GM23338 (cell line): ENCODE measurements at regions not wholly inside any gene's neighbourhood (a gene's known extent, or its start where the extent isn't known, plus 50 kb on each side); places are given as distances from the start of the nearest gene placed in this dataset.

Source experiments
- ATAC-seq: fragments of 200-7000 bp; cut with Tn5 transposase; 3 replicates; pipeline ENCODE4 v1.9.1; 2020
- DNase-seq: peaks from one replicate; pipeline ENCODE4 v3.0.0-alpha.2; 2015; ENCODE audit warnings: low spot score
- H2AFZ ChIP-seq: fragments of 200-600 bp; sonication (generic); 2 replicates; pipeline ENCODE4 v1.8.0; 2016; ENCODE audit warnings: antibody characterized with exemption, mild to moderate bottlenecking, moderate library complexity
- H3F3A ChIP-seq: fragments of 200-600 bp; sonication (generic); replicated peaks from 2 replicates; pipeline ENCODE4 v1.8.0; 2017; ENCODE audit warnings: antibody characterized with exemption, mixed run types, low read depth
- H3K27ac ChIP-seq: fragments of 200-600 bp; sonication (generic); 2 replicates; pipeline ENCODE4 v1.6.1; 2016; ENCODE audit warnings: low read depth
- H3K27me3 ChIP-seq: fragments of 200-600 bp; sonication (generic); 2 replicates; pipeline ENCODE4 v1.8.0; 2016; ENCODE audit warnings: mild to moderate bottlenecking, mixed run types, moderate library complexity; ENCODE audit not compliant: insufficient read depth
- H3K36me3 ChIP-seq: fragments of 200-600 bp; sonication (generic); 2 replicates; pipeline ENCODE4 v1.8.0; 2016; ENCODE audit warnings: mild to moderate bottlenecking; ENCODE audit not compliant: insufficient read depth
- H3K4me1 ChIP-seq: fragments of 200-600 bp; sonication (generic); 2 replicates; pipeline ENCODE4 v1.8.0; 2016; ENCODE audit warnings: mild to moderate bottlenecking, moderate library complexity; ENCODE audit not compliant: insufficient read depth
- H3K4me2 ChIP-seq: fragments of 200-600 bp; sonication (generic); 2 replicates; pipeline ENCODE4 v1.7.1; 2017; ENCODE audit warnings: mixed run types
- H3K4me3 ChIP-seq: fragments of 200-600 bp; sonication (generic); 2 replicates; pipeline ENCODE4 v1.6.1; 2016; ENCODE audit warnings: mixed run types
- H3K79me2 ChIP-seq: fragments of 200-600 bp; sonication (generic); replicated peaks from 2 replicates; pipeline ENCODE4 v1.8.0; 2017; ENCODE audit warnings: mild to moderate bottlenecking; ENCODE audit not compliant: insufficient read depth
- H3K9me2 ChIP-seq: fragments of 200-600 bp; sonication (generic); 2 replicates; pipeline ENCODE4 v1.8.0; 2017; ENCODE audit not compliant: insufficient read depth
- H4K20me1 ChIP-seq: fragments of 200-600 bp; sonication (generic); replicated peaks from 2 replicates; pipeline ENCODE4 v1.8.0; 2017; ENCODE audit warnings: mild to moderate bottlenecking; ENCODE audit not compliant: insufficient read depth
- H3K27ac Mint-ChIP-seq: 2 replicates; pipeline ENCODE4 v1.8.0; 2020; ENCODE audit warnings: inconsistent platforms, mild to moderate bottlenecking, moderate library complexity, mixed read lengths
- H3K27me3 Mint-ChIP-seq: 3 replicates; pipeline ENCODE4 v1.8.0; 2022; ENCODE audit warnings: low read depth, mild to moderate bottlenecking, moderate library complexity, mixed read lengths, inconsistent platforms; ENCODE audit not compliant: insufficient read depth, poor library complexity
- H3K36me3 Mint-ChIP-seq: 3 replicates; pipeline ENCODE4 v1.8.0; 2021; ENCODE audit warnings: low read depth, mild to moderate bottlenecking, inconsistent platforms, moderate library complexity, mixed read lengths
- H3K4me1 Mint-ChIP-seq: 3 replicates; pipeline ENCODE4 v1.8.0; 2020; ENCODE audit warnings: mild to moderate bottlenecking, inconsistent platforms, mixed read lengths
- H3K4me3 Mint-ChIP-seq: 3 replicates; pipeline ENCODE4 v1.8.0; 2021; ENCODE audit warnings: moderate library complexity, mild to moderate bottlenecking, inconsistent platforms, mixed read lengths
- H3K9me3 Mint-ChIP-seq: 3 replicates; pipeline ENCODE4 v1.8.0; 2020; ENCODE audit warnings: moderate library complexity, mild to moderate bottlenecking, inconsistent platforms, mixed read lengths
- EZH2 ChIP-seq: fragments of 200-600 bp; sonication (generic); IDR thresholded peaks from one replicate; pipeline ENCODE4 v1.8.0; 2017; ENCODE audit warnings: antibody characterized with exemption, mild to moderate bottlenecking, low read depth; ENCODE audit not compliant: unreplicated experiment
- POLR2AphosphoS5 ChIP-seq: IDR thresholded peaks from 2 replicates; pipeline ENCODE4 v1.6.1; 2016; ENCODE audit warnings: antibody characterized with exemption, low read depth
- ZNF114 ChIP-seq: fragments of 250-450 bp; sonication (Bioruptor Pico); IDR thresholded peaks from 2 replicates; pipeline ENCODE4 v1.5.0; 2020; ENCODE audit warnings: mild to moderate bottlenecking, moderate library complexity
- ZNF331 ChIP-seq: fragments of 250-450 bp; sonication (Bioruptor Pico); IDR thresholded peaks from 2 replicates; pipeline ENCODE4 v1.5.0; 2020; ENCODE audit warnings: low read depth, mild to moderate bottlenecking, moderate library complexity
- TF ChIP-seq, protein P1 (sequence below), 2 experiments: fragments of 200-600 bp in 1 of 2; sonication (generic) in 1 of 2; conservative IDR thresholded peaks; 2 replicates each; pipeline versions ENCODE4 v1.5.1 to v1.6.1; 2016 to 2017; ENCODE audit warnings: antibody characterized with exemption in 2 of 2, low read depth in 2 of 2, mild to moderate bottlenecking in 2 of 2, moderate library complexity in 1 of 2
- TF ChIP-seq, protein P2 (sequence below): IDR thresholded peaks from one replicate; pipeline ENCODE4 v1.6.1; 2018; ENCODE audit warnings: antibody characterized with exemption; ENCODE audit not compliant: unreplicated experiment

DNA sequence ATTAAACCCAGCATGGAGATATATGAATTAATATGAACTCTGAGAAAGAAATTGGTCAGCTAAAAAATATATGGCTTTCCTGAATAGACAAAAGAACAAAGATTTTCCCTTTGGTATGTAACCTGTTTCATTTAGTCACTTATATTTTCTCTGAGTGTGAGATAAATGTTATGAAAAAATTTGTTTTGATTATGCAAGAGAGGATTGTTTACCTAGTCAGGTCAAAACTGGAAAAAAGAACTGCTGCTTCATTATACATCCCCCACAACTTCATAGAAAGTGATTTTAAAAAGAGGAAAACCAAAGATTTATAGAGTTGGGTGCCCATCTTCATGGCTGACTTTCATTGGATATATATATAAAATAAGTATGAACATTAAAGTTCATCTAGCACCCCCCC is 242.2 kb upstream of the FN1 start:
- Histone ChIP-seq H3K36me3 (no peaks in the 10 kb centered on the region), H2AFZ (no peak overlapping the region), H3K27me3 (no peaks in the 10 kb centered on the region), H3K4me3 (no peak overlapping the region), H3K79me2 (no peaks in the 10 kb centered on the region), H3K27ac (no peak overlapping the region), H3K4me2 (no peak overlapping the region), H4K20me1 (no peaks in the 10 kb centered on the region), H3F3A (no peaks in the 10 kb centered on the region), H3K9me2 (no peaks in the 10 kb centered on the region), H3K4me1 (no peaks in the 10 kb centered on the region)
- Mint-ChIP-seq H3K9me3 (no peaks in the 10 kb centered on the region), H3K27ac (no peak overlapping the region), H3K27me3 (peaks cover 4% of the 10 kb centered on the region), H3K4me3 (no peak overlapping the region), H3K36me3 (no peaks in the 10 kb centered on the region), H3K4me1 (no peaks in the 10 kb centered on the region)
- DNase-seq (no peak), ATAC-seq (no peak)
- TF ChIP-seq, protein P1, sequence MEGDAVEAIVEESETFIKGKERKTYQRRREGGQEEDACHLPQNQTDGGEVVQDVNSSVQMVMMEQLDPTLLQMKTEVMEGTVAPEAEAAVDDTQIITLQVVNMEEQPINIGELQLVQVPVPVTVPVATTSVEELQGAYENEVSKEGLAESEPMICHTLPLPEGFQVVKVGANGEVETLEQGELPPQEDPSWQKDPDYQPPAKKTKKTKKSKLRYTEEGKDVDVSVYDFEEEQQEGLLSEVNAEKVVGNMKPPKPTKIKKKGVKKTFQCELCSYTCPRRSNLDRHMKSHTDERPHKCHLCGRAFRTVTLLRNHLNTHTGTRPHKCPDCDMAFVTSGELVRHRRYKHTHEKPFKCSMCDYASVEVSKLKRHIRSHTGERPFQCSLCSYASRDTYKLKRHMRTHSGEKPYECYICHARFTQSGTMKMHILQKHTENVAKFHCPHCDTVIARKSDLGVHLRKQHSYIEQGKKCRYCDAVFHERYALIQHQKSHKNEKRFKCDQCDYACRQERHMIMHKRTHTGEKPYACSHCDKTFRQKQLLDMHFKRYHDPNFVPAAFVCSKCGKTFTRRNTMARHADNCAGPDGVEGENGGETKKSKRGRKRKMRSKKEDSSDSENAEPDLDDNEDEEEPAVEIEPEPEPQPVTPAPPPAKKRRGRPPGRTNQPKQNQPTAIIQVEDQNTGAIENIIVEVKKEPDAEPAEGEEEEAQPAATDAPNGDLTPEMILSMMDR (conservative IDR thresholded peaks at IDR 0.05; ENCODE audit: low read depth in 2 of 2) = no peak
- no peak for TF ChIP-seq ZNF114 (CRISPR knock-in tag)
- no peak for TF ChIP-seq ZNF331 (CRISPR knock-in tag)
- TF ChIP-seq POLR2AphosphoS5 = no peak

DNA sequence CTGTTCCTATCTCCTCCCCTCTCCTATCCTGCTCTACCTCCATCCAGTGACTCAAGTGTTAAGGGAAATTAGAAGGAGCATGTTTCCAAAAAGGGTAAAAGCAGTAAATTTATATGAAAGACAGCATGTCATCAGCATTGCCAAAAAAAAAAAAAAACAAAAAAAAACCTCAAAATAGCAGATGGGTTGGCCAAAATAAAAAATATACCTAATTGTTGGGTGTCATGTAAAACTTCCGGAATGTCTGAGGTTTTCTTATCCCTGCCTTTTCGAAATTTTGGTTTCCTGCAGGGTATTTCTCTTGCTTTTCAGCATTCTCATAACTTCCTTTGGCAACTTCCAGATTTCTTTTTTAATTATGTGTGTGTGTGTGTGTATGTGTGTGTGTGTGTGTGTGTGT is 241.6 kb upstream of the FN1 start:
- Histone ChIP-seq H3K4me2 (no peak overlapping the region), H3K27ac (no peak overlapping the region), H4K20me1 (no peaks in the 10 kb centered on the region), H3K27me3 (no peaks in the 10 kb centered on the region), H2AFZ (no peak overlapping the region), H3K4me3 (no peak overlapping the region), H3F3A (no peaks in the 10 kb centered on the region), H3K4me1 (no peaks in the 10 kb centered on the region), H3K36me3 (no peaks in the 10 kb centered on the region), H3K9me2 (no peaks in the 10 kb centered on the region), H3K79me2 (no peaks in the 10 kb centered on the region)
- Mint-ChIP-seq H3K4me3 (no peak overlapping the region), H3K4me1 (no peaks in the 10 kb centered on the region), H3K9me3 (no peaks in the 10 kb centered on the region), H3K27me3 (peaks cover 3% of the 10 kb centered on the region), H3K36me3 (no peaks in the 10 kb centered on the region), H3K27ac (no peak overlapping the region)
- DNase-seq = no peak
- TF ChIP-seq ZNF331 (CRISPR knock-in tag) (no peak), EZH2 (no peak)
- TF ChIP-seq, protein P2, sequence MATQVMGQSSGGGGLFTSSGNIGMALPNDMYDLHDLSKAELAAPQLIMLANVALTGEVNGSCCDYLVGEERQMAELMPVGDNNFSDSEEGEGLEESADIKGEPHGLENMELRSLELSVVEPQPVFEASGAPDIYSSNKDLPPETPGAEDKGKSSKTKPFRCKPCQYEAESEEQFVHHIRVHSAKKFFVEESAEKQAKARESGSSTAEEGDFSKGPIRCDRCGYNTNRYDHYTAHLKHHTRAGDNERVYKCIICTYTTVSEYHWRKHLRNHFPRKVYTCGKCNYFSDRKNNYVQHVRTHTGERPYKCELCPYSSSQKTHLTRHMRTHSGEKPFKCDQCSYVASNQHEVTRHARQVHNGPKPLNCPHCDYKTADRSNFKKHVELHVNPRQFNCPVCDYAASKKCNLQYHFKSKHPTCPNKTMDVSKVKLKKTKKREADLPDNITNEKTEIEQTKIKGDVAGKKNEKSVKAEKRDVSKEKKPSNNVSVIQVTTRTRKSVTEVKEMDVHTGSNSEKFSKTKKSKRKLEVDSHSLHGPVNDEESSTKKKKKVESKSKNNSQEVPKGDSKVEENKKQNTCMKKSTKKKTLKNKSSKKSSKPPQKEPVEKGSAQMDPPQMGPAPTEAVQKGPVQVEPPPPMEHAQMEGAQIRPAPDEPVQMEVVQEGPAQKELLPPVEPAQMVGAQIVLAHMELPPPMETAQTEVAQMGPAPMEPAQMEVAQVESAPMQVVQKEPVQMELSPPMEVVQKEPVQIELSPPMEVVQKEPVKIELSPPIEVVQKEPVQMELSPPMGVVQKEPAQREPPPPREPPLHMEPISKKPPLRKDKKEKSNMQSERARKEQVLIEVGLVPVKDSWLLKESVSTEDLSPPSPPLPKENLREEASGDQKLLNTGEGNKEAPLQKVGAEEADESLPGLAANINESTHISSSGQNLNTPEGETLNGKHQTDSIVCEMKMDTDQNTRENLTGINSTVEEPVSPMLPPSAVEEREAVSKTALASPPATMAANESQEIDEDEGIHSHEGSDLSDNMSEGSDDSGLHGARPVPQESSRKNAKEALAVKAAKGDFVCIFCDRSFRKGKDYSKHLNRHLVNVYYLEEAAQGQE = no peak
- no peak for ATAC-seq
